CD14-positive monocyte (primary cell): ENCODE measurements at regions not wholly inside any gene's neighbourhood (a gene's known extent, or its start where the extent isn't known, plus 50 kb on each side); places are given as distances from the start of the nearest gene placed in this dataset.
A peak's percentile ranks its signal among the peaks of the same experiment; 100 is the strongest.

ENCODE experiments used
- DNase-seq, 3 donors: peaks; one replicate each; pipeline ENCODE4 v3.0.0-alpha.2; 2011 to 2022
- H2AFZ ChIP-seq: 2 replicates; pipeline ENCODE4 v1.6.0; 2012; ENCODE audit warnings: mild to moderate bottlenecking, low read depth, low read length, inconsistent platforms; ENCODE audit not compliant: insufficient read depth, poor library complexity, severe bottlenecking
- H3K27ac ChIP-seq, 2 donors: 1 replicate in 1 of 2; 2 replicates in 1 of 2; pipeline ENCODE4 v1.5.1; 2012 to 2013; ENCODE audit warnings: low read length in 2 of 2, control low read depth in 1 of 2, inconsistent platforms in 1 of 2, low read depth in 1 of 2, mild to moderate bottlenecking in 1 of 2
- H3K27me3 ChIP-seq, 2 donors: one replicate each; pipeline versions ENCODE4 v1.6.0 to v1.6.1; 2011 to 2013; ENCODE audit warnings: low read length in 2 of 2; ENCODE audit not compliant: control insufficient read depth in 2 of 2, insufficient read depth in 2 of 2
- H3K36me3 ChIP-seq, 2 donors: replicated peaks in 1 of 2; 1 replicate in 1 of 2; 2 replicates in 1 of 2; pipeline versions ENCODE4 v1.5.1 to v1.6.1; 2012 to 2013; ENCODE audit warnings: low read length in 2 of 2, control low read depth in 1 of 2, inconsistent platforms in 1 of 2, mild to moderate bottlenecking in 1 of 2; ENCODE audit not compliant: insufficient read depth in 2 of 2, control insufficient read depth in 1 of 2
- H3K4me1 ChIP-seq, 2 donors: 1 replicate in 1 of 2; 2 replicates in 1 of 2; pipeline versions ENCODE4 v1.5.1 to v1.6.1; 2012 to 2013; ENCODE audit warnings: low read length in 2 of 2, control low read depth in 1 of 2, inconsistent platforms in 1 of 2, mild to moderate bottlenecking in 1 of 2, moderate library complexity in 1 of 2; ENCODE audit not compliant: insufficient read depth in 2 of 2, control insufficient read depth in 1 of 2
- H3K4me2 ChIP-seq: replicated peaks from 2 replicates; pipeline ENCODE3; 2012; ENCODE audit warnings: low read length, moderate library complexity, mild to moderate bottlenecking; ENCODE audit not compliant: poor library complexity, severe bottlenecking; ENCODE audit errors: extremely low read depth
- H3K4me3 ChIP-seq, 3 experiments: fragments of 200-600 bp in 1 of 3; sonication (generic) in 1 of 3; replicated peaks in 1 of 3; 1 replicate in 2 of 3; 2 replicates in 1 of 3; pipeline ENCODE4 v1.5.1; 2011 to 2013; ENCODE audit warnings: low read length in 3 of 3, mild to moderate bottlenecking in 3 of 3, control low read depth in 2 of 3, low read depth in 2 of 3, inconsistent platforms in 1 of 3, moderate library complexity in 1 of 3
- H3K79me2 ChIP-seq: 2 replicates; pipeline ENCODE4 v1.6.0; 2012; ENCODE audit warnings: mild to moderate bottlenecking, control low read depth, inconsistent platforms, low read length, moderate library complexity; ENCODE audit not compliant: insufficient read depth
- H3K9ac ChIP-seq: 2 replicates; pipeline ENCODE4 v1.6.0; 2017; ENCODE audit warnings: low read length, mild to moderate bottlenecking; ENCODE audit not compliant: insufficient read depth, poor library complexity, severe bottlenecking
- H3K9me3 ChIP-seq, 2 donors: replicated peaks in 1 of 2; 1 replicate in 1 of 2; 2 replicates in 1 of 2; pipeline versions ENCODE4 v1.5.1 to v1.6.1; 2012 to 2013; ENCODE audit warnings: low read length in 2 of 2, control low read depth in 1 of 2; ENCODE audit not compliant: control insufficient read depth in 1 of 2, insufficient read depth in 1 of 2
- H4K20me1 ChIP-seq: 2 replicates; pipeline ENCODE4 v1.6.0; 2012; ENCODE audit warnings: mild to moderate bottlenecking, low read length, control low read depth, moderate library complexity; ENCODE audit not compliant: insufficient read depth
- H3K27ac Mint-ChIP-seq, 7 donors: one replicate each; pipeline ENCODE4 v1.8.0; 2020; ENCODE audit warnings: mild to moderate bottlenecking in 7 of 7, mixed read lengths in 7 of 7, moderate library complexity in 6 of 7, inconsistent platforms in 2 of 7
- H3K27me3 Mint-ChIP-seq, 3 donors: one replicate each; pipeline ENCODE4 v1.8.0; 2021 to 2022; ENCODE audit warnings: low read depth in 3 of 3, mild to moderate bottlenecking in 3 of 3, mixed read lengths in 3 of 3, moderate library complexity in 3 of 3, inconsistent platforms in 1 of 3
- H3K36me3 Mint-ChIP-seq, 2 donors: one replicate each; pipeline ENCODE4 v1.8.0; 2020; ENCODE audit warnings: mixed read lengths in 2 of 2, inconsistent platforms in 1 of 2, mild to moderate bottlenecking in 1 of 2
- H3K4me1 Mint-ChIP-seq: one replicate; pipeline ENCODE4 v1.8.0; 2020; ENCODE audit warnings: mild to moderate bottlenecking, mixed read lengths
- H3K4me3 Mint-ChIP-seq, 2 donors: one replicate each; pipeline ENCODE4 v1.8.0; 2020; ENCODE audit warnings: mild to moderate bottlenecking in 2 of 2, mixed read lengths in 2 of 2, moderate library complexity in 1 of 2
- H3K9me3 Mint-ChIP-seq, 7 donors: one replicate each; pipeline ENCODE4 v1.8.0; 2020 to 2022; ENCODE audit warnings: mixed read lengths in 7 of 7, mild to moderate bottlenecking in 6 of 7, moderate library complexity in 6 of 7, inconsistent platforms in 2 of 7
- CTCF ChIP-seq: fragments of 200-600 bp; IDR thresholded peaks from one replicate; pipeline ENCODE4 v1.8.0; 2022; ENCODE audit warnings: antibody characterized with exemption, mild to moderate bottlenecking
- WGBS: methylation state at CpG from one replicate; pipeline ENCODE4 v1.1.5; 2013; ENCODE audit warnings: missing lambda C conversion rate; ENCODE audit not compliant: insufficient coverage; 5-methylcytosine and 5-hydroxymethylcytosine counted together
- intact Hi-C, 2 donors: fragments of 100-400 bp; cut with micrococcal nuclease; formaldehyde crosslinking; loops; one replicate each; pipeline versions ENCODE4 v1.15.0 to v1.15.1; 2023

DNA sequence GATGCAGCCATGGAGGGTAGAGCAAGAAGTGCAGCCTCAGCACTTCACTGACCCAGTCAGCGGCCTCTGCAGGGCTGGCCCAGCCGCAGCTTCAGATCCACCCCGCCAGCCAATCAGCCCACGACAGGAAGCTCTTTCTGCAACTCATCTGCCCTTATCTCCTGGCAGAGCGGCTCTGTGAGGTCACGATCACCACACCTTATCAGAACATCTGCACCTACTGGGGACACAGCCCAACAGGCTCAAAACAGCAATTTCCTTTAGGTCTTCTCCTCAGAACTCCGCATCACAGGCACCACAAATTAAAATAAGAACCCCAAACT, 287.3 kb downstream of the BCL11B start:
- H3K27me3 ChIP-seq = no peaks in the 10 kb centered on the region
- H3K4me3 Mint-ChIP-seq = no peak overlapping the region
- H3K4me2 ChIP-seq = no peak overlapping the region
- no peaks in the 10 kb centered on the region for H3K36me3 Mint-ChIP-seq
- H3K4me3 ChIP-seq = no peak overlapping the region
- intact Hi-C loops = no loop called here
- H3K79me2 ChIP-seq = no peaks in the 10 kb centered on the region
- peak overlapping the region in 1 of 7 donors; percentile 60 for H3K27ac Mint-ChIP-seq
- H3K36me3 ChIP-seq = no peaks in the 10 kb centered on the region
- TF ChIP-seq CTCF = no peak
- no peaks in the 10 kb centered on the region for H3K9me3 ChIP-seq
- no peak overlapping the region for H3K27ac ChIP-seq
- 75% methylated on average over 7 of the region's 7 CpGs for WGBS
- DNase-seq = no peak
- H3K4me1 Mint-ChIP-seq = peaks cover 3% of the 10 kb centered on the region
- H3K27me3 Mint-ChIP-seq = peaks cover 3 to 14% (median 4%) of the 10 kb centered on the region in 3 donors
- no peak overlapping the region for H2AFZ ChIP-seq
- H3K4me1 ChIP-seq = no peaks in the 10 kb centered on the region
- no peak overlapping the region for H3K9ac ChIP-seq
- H4K20me1 ChIP-seq = no peaks in the 10 kb centered on the region
- peaks cover 2 to 22% (median 8%) of the 10 kb centered on the region in 7 donors for H3K9me3 Mint-ChIP-seq

DNA sequence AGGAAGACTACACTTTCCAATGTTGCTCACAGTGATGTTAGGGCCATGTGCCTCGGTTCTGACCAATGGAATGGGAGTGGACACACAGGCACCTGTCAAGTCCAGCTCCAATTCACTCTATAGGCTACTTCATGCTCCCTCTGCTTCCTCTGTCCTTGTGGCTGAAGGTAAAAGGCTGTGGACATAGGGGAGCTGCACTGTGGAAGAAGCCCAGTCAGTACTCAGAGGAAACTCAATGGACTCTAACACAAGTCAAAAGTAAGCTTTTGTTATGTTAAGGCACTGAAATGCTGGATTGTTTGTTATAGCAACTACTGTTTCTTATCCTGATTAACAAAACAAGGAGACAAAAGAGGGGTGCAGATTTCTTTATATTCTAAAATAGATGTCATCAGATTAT, 278.2 kb downstream of the BCL11B start:
- H3K27me3 ChIP-seq = no peaks in the 10 kb centered on the region
- no peak overlapping the region for H3K27ac ChIP-seq
- H3K36me3 ChIP-seq = no peaks in the 10 kb centered on the region
- no peak overlapping the region for H3K9ac ChIP-seq
- H3K4me3 ChIP-seq = no peak overlapping the region
- intact Hi-C loops = no loop called here
- WGBS = no CpG with 5 or more reads among the region's 1 CpG
- Mint-ChIP-seq H3K9me3 (peaks cover 0 to 13% (median 4%) of the 10 kb centered on the region in 7 donors), H3K27ac (no peak overlapping the region), H3K36me3 (no peaks in the 10 kb centered on the region), H3K4me1 (no peaks in the 10 kb centered on the region), H3K4me3 (no peak overlapping the region), H3K27me3 (peaks cover 2 to 9% (median 6%) of the 10 kb centered on the region in 3 donors)
- TF ChIP-seq CTCF = no peak
- H3K79me2 ChIP-seq = no peaks in the 10 kb centered on the region
- no peaks in the 10 kb centered on the region for H4K20me1 ChIP-seq
- no peaks in the 10 kb centered on the region for H3K9me3 ChIP-seq
- H3K4me2 ChIP-seq = no peak overlapping the region
- no peak overlapping the region for H2AFZ ChIP-seq
- no peak for DNase-seq
- no peaks in the 10 kb centered on the region for H3K4me1 ChIP-seq
